WTC11 (cell line): ENCODE measurements at regions not wholly inside any gene's neighbourhood (a gene's known extent, or its start where the extent isn't known, plus 50 kb on each side); places are given as distances from the start of the nearest gene placed in this dataset.

Experiments used
- ATAC-seq: fragments of 200-7000 bp; cut with Tn5 transposase; 2 replicates; pipeline ENCODE4 v1.10.0; 2021; ENCODE audit warnings: mild to moderate bottlenecking, moderate library complexity
- CTCF ChIA-PET: fragments of 300-600 bp; sonication (Branson Sonifier 250); formaldehyde crosslinking; loops from one replicate; lab custom pipeline; 2021; ENCODE audit warnings: antibody characterized with exemption; lab: Charles Lee
- POLR2A ChIA-PET: fragments of 350-600 bp; sonication (Branson Sonifier 250); formaldehyde crosslinking; loops from one replicate; lab custom pipeline; 2021; ENCODE audit warnings: antibody characterized with exemption; lab: Charles Lee
- DNase-seq: peaks from one replicate; pipeline ENCODE4 v3.0.0; 2021; ENCODE audit warnings: low spot score
- H3K27ac Mint-ChIP-seq: 2 replicates; pipeline ENCODE4 v1.8.0; 2021; ENCODE audit warnings: mixed read lengths
- H3K27me3 Mint-ChIP-seq: 2 replicates; pipeline ENCODE4 v1.8.0; 2021; ENCODE audit warnings: low read depth, mild to moderate bottlenecking, moderate library complexity, mixed read lengths
- H3K36me3 Mint-ChIP-seq: 2 replicates; pipeline ENCODE4 v1.8.0; 2021; ENCODE audit warnings: mixed read lengths
- H3K4me1 Mint-ChIP-seq: 2 replicates; pipeline ENCODE4 v1.8.0; 2022; ENCODE audit warnings: mixed read lengths
- H3K4me3 Mint-ChIP-seq: 2 replicates; pipeline ENCODE4 v1.8.0; 2021; ENCODE audit warnings: mild to moderate bottlenecking, moderate library complexity, mixed read lengths
- H3K9me3 Mint-ChIP-seq: 2 replicates; pipeline ENCODE4 v1.8.0; 2021; ENCODE audit warnings: mixed read lengths
- ATF1 ChIP-seq: sonication (generic); formaldehyde crosslinking; IDR thresholded peaks from 2 replicates; pipeline ENCODE4 v1.8.1; 2023; ENCODE audit warnings: mild to moderate bottlenecking, moderate library complexity, missing genetic modification reagents
- CDX4 ChIP-seq: fragments of 250-450 bp; sonication (Bioruptor Pico); IDR thresholded peaks from 2 replicates; pipeline ENCODE4 v1.9.0; 2021; ENCODE audit warnings: moderate library complexity, mild to moderate bottlenecking, inconsistent platforms, borderline replicate concordance
- E2F4 ChIP-seq: sonication (generic); formaldehyde crosslinking; IDR thresholded peaks from 2 replicates; pipeline ENCODE4 v1.8.1; 2022; ENCODE audit warnings: low read depth, mild to moderate bottlenecking, moderate library complexity, missing genetic modification reagents, borderline replicate concordance
- MXD4 ChIP-seq: fragments of 250-450 bp; sonication (Bioruptor Pico); IDR thresholded peaks from 2 replicates; pipeline ENCODE4 v1.8.0; 2021; ENCODE audit warnings: mild to moderate bottlenecking, moderate library complexity, borderline replicate concordance
- NR3C1 ChIP-seq: sonication (generic); formaldehyde crosslinking; conservative IDR thresholded peaks from 2 replicates; pipeline ENCODE4 v1.8.1; 2023; ENCODE audit warnings: low read depth, mild to moderate bottlenecking, missing genetic modification reagents
- PREB ChIP-seq: sonication (generic); formaldehyde crosslinking; IDR thresholded peaks from 2 replicates; pipeline ENCODE4 v1.8.1; 2022; ENCODE audit warnings: mild to moderate bottlenecking, missing genetic modification reagents, moderate library complexity, borderline replicate concordance
- TEAD1 ChIP-seq: sonication (generic); formaldehyde crosslinking; IDR thresholded peaks from 2 replicates; pipeline ENCODE4 v1.8.0; 2022; ENCODE audit warnings: mild to moderate bottlenecking, missing genetic modification reagents
- ZBTB43 ChIP-seq: sonication (generic); formaldehyde crosslinking; IDR thresholded peaks from 2 replicates; pipeline ENCODE4 v1.8.1; 2023; ENCODE audit warnings: mild to moderate bottlenecking, missing genetic modification reagents
- ZNF138 ChIP-seq: sonication (generic); formaldehyde crosslinking; conservative IDR thresholded peaks from 2 replicates; pipeline ENCODE4 v1.8.1; 2022; ENCODE audit warnings: mild to moderate bottlenecking, moderate library complexity, missing genetic modification reagents
- ZNF317 ChIP-seq: sonication (generic); formaldehyde crosslinking; IDR thresholded peaks from 2 replicates; pipeline ENCODE4 v1.8.1; 2023; ENCODE audit warnings: low read depth, mild to moderate bottlenecking, moderate library complexity, missing genetic modification reagents, borderline replicate concordance
- ZNF532 ChIP-seq: fragments of 250-450 bp; sonication (Bioruptor Pico); IDR thresholded peaks from 2 replicates; pipeline ENCODE4 v1.9.0; 2021; ENCODE audit warnings: mild to moderate bottlenecking, borderline replicate concordance

- no peak overlapping the region for H3K27ac Mint-ChIP-seq
- TF ChIP-seq TEAD1 (CRISPR knock-in tag) (no peak), ZBTB43 (CRISPR knock-in tag) (no peak), CDX4 (no peak), ZNF138 (no peak), NR3C1 (CRISPR knock-in tag) (no peak), ATF1 (CRISPR knock-in tag) (no peak), ZNF317 (CRISPR knock-in tag) (no peak), ZNF532 (CRISPR knock-in tag) (no peak)
- ChIA-PET CTCF (no interaction called here), POLR2A (no interaction called here)
- ATAC-seq (no peak), DNase-seq (no peak)
- peaks cover 51% of the 10 kb centered on the region for H3K4me1 Mint-ChIP-seq
- H3K36me3 Mint-ChIP-seq, result peaks cover 18% of the 10 kb centered on the region
- H3K9me3 Mint-ChIP-seq, result peaks cover 22% of the 10 kb centered on the region
- H3K4me3 Mint-ChIP-seq, result no peak overlapping the region
- H3K27me3 Mint-ChIP-seq, result no peaks in the 10 kb centered on the region
Observed at GRCh38 chr2:167420211-167420610, 531.9 kb downstream of the XIRP2 start.

- H3K27ac Mint-ChIP-seq, result no peak overlapping the region
- POLR2A ChIA-PET, result no interaction called here
- no peak for DNase-seq
- ATAC-seq, result no peak
- no peak for TF ChIP-seq MXD4 (CRISPR knock-in tag)
- no peak for TF ChIP-seq E2F4 (CRISPR knock-in tag)
- TF ChIP-seq ZNF532 (CRISPR knock-in tag), result no peak
- no peak for TF ChIP-seq PREB (CRISPR knock-in tag)
- H3K36me3 Mint-ChIP-seq, result peaks cover 51% of the 10 kb centered on the region
- CTCF ChIA-PET, result no interaction called here
- H3K4me1 Mint-ChIP-seq, result peaks cover 12% of the 10 kb centered on the region
- H3K27me3 Mint-ChIP-seq, result no peaks in the 10 kb centered on the region
- no peak overlapping the region for H3K4me3 Mint-ChIP-seq
- H3K9me3 Mint-ChIP-seq, result peaks cover 57% of the 10 kb centered on the region
Observed at GRCh38 chr2:167415068-167415467, 526.8 kb downstream of the XIRP2 start.
